ENCODE measurements at regions not wholly inside any gene's neighbourhood (a gene's known extent, or its start where the extent isn't known, plus 50 kb on each side); places are given as distances from the start of the nearest gene placed in this dataset.
"Not testable (repeated sequence)": the region's sequence is repeated elsewhere in the genome, so short reads cannot be mapped to it uniquely, and the experiment has no call there.

DNA sequence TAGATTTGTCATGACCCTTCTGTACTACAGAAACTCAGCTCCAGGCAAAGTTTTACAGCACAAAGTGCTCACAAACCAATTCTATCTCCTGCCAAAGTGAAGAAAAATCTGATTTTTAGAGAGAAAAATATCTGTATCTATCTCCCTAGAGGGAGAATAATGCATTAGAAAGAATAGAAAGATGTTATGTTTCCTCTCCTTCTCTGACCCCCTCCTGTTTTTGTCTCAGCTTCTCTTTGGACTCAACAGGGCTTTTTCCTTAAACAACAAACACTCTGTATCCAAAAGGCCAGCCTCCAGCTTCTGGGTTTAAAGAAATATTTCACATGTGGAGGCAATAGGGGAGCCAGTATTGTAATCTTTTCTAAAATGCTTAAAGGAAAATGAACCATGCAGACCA is 627.4 kb downstream of the REEP3 start:
- DNase-seq = no peak

GRCh38 chr10:64156166-64156565 is 635.0 kb downstream of the REEP3 start:
- no peak for DNase-seq

DNA sequence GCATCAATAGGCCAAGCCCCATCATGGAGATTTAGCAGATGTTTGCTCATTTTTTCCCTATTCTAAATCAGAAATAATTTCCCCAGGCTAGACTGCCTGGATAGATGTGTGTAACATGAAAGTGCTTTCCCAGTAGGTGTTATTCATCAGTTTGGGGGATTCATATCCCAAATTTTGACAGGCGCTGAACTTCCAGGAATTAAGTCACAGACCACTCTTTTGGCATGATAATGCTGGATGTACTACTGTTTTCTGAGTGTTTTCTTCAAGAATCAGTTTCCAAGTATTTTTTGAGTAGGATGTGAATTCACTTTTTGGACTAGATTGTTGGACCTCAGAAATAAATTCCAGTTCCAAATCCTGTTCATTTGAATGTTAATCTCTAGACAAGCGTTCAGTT is 637.4 kb downstream of the REEP3 start:
- no peak for DNase-seq

DNA sequence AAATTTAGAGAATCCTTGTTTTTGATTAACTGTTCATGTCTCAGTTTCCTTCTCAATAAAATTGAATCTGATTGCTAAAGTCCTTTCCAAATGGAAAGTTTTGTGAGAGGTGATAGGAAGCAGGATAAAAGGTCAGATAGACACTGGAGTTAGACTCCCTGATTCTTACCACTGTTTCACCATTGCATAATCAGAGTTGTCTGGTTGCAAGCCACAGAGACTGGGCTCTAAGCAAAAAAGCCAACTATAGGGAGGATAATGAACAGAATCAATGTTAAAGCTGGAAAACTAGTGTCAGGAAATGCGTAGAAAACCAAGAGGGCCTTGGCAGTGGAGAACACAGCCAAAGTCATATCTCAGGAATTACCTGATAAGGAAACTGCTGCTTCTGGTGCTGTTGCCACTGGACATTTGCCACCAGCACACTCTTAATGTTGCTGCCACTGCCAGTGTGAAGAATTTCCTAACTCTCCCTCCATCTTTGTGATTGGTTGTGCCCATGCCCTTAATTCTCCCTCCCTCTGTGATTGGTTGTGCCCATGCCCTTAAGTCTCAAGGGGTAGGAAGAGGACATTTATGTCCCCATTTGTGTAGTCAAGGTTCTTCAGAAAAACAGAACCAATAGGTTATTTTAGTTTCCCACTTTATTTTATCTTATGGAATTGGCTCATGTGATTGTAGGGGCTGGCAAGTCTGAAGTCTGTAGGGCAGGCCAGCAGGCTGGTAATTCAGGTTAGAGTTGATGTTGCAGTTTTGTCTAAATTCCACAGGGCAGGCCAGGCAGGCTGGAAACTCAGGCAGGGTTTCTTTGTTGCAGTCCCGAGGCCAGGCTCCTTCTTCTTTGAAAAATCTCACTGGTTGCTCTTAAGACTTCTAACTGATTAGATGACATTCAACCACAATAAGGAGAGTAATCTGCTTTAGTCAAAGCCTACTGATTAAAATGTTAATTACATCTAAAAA is 639.0 kb downstream of the REEP3 start:
- DNase-seq = no peak

- DNase-seq = no peak
Measured at GRCh38 chr10:64170791-64171190, 649.6 kb downstream of the REEP3 start.

DNA sequence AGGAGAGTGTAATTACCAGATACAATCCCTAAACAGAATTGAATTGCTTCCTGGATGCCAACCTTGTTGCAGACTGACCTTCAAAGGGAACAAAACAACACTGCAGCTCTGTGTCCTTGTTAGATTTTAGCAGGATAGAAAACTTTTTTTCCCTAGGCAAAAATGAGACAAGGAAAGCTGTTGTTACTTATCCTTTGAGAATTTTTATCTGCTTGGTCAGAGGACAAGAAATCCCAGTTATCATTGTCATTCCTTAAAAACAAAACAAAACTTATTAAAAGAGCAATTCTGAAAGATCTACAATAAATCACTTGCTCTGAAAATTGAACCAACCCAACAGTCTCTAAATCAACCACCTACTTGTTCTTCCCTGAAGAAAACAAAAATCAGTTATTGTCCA is 652.6 kb downstream of the REEP3 start:
- DNase-seq = no peak

DNA sequence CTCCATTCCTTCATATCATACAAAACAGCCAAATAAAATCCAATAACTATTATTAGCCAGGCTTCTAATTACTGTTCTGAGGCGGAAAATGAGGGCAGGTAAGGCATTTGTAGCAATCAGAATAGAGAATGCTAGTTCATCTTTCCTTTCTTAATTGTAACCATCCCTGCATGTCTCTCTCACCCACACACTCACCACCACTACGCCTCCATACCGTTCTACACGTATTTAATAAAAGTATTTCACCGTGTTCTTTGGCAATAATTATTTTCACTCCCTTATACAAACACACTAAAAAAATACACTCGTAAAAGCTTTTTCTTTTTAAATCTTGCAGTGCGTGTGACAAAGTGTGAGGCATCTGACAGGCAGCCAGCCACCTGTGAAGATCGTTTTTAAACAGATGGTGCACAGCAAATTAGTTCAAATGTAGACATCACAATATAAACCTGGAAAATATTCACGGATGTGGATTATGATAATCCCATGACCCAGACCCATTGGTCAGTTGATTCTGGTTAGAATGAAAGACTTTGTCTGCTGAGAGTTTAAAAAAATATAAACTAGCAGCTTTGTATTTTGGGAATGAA is 653.6 kb downstream of the REEP3 start:
- DNase-seq = no peak

- no peak for DNase-seq
Measured at GRCh38 chr10:64175271-64175962, 654.2 kb downstream of the REEP3 start.

DNA sequence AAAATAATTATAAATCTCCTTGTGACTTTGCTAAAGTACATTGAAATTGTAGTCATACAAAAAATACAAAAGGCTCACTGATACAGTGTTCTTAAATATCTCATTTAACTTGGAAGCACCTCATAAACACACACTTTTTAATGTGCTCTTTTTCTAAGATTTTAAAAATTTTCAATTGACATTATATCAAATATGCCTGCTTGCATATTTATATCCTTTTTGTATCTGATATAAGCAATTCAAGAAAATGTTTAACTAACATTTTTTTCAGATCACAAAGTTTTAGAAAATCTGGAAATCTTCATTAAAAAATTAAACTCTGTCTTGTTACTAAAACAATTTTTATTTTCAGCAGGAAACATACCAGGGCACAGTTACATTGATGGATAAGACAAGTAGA is 661.5 kb downstream of the REEP3 start:
- DNase-seq = no peak

- no peak for DNase-seq
Measured at GRCh38 chr10:64191286-64191685, 670.1 kb downstream of the REEP3 start.

- no peak for DNase-seq
Measured at GRCh38 chr10:64196638-64197315, 675.6 kb downstream of the REEP3 start.

DNA sequence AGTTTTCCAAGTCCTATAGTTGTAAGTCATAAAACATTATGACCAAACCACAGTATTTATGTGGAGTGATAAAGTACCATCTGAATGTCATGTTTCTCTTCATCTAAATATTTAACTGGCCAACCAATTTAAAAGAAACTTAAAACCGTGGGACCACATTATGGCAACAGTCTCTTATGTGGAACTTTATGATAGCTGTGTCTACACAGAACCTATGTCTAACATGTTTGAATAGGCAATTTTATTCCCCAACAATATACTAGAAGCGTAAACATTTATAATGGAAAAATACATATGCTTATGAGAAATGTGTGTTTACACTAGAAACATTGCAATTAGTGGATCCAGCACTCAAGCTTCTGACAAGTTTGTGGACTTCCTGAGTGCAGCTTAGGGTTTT is 680.7 kb downstream of the REEP3 start:
- DNase-seq = no peak

- not testable (repeated sequence) for DNase-seq
Measured at GRCh38 chr10:64204504-64204903, 683.3 kb downstream of the REEP3 start.

DNA sequence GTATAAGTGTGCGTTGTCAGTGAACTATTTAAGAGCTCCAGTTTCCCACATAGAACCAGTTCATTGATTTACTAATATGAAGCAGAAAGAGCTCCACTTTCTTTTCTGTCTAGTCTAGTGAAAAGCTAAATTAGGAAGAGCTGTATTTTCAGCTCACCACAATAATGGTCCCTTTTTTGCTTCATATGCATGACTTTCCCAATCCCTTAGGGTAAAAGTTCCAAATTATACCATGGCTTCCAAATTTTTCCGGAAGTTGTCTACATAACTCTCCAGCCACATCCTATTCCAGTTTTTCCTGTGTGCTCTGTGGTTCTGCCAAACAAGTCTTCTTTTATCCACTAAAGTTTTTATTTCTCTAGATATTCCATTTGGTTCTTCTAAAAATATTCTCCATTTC is 685.2 kb downstream of the REEP3 start:
- DNase-seq = no peak

GRCh38 chr10:64209561-64209960 is 688.4 kb downstream of the REEP3 start:
- DNase-seq = no peak

GRCh38 chr10:64210211-64210610 is 689.0 kb downstream of the REEP3 start:
- DNase-seq = no peak

DNA sequence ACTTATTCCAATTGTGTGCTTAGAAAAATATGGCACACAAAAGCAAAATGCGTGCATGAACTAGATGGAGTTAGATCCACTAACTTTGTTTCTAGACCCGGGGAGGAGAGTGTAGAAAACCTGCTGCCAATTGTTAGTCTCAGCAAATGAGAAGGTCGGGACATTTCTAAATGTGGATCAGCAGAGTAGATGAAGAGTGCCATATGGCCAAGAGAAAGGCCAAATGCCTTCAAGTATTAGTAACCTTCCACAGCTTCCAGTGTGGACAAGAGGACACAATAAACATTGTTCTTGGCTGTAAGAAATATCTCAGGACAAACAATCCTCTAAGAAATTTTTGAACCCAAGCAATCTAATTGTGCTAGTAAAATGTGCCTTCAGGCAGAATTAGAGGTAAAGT is 690.3 kb downstream of the REEP3 start:
- no peak for DNase-seq

GRCh38 chr10:64215088-64215487 is 693.9 kb downstream of the REEP3 start:
- no peak for DNase-seq

DNA sequence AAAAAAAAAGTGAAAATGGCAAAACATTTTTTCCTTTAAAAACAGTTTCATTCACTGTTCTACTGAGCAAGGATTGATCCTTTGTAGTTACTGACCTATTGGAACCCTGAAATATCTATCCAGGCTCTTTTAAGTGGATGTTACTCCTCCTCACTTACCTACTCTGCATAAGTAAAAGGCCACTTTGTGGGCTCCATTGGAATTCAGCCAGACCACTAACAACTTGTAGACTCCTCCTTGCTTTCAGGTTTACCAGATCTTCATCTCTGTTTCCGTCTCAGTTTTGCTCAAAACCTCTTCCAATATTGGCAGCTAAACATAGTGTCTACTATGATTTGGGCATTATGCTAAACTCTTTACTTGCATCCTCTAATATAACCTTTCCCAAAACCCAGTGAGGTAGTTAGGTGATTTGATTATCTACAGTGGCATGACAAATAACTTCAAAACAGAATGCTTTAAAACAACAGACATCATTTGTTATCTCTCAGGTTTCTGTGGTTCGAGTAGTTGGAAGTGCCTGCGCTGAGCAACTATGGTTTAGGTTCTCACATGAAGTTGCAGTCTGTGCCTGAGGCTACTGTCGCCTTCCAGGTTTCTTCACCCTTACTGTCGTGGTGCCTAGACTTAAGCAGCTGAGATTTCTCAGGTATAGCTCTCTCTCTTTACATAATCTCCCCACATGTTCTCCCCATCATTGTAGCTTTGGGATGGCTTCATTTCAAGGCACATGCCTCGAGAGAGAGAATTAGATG is 698.2 kb downstream of the REEP3 start:
- DNase-seq = no peak

DNA sequence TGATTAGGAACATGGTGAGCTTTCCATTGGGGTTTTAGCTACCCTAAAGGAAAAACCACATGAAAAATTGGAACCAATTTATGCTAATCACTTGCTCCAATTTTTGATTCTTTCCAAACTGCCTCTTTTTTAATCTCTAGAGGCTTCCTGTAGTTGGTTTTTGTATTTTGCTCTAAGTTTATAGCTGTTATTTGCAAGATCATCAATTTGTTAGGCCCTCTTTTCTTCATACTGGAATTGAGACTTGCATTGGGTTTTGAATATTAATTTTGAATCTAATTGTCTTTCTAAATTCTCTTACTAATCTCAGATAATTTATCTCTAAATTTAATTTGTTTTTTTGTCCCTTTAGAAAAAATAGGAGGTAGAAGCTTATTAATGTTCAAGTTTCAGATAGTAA is 713.3 kb downstream of the REEP3 start:
- DNase-seq = no peak

DNA sequence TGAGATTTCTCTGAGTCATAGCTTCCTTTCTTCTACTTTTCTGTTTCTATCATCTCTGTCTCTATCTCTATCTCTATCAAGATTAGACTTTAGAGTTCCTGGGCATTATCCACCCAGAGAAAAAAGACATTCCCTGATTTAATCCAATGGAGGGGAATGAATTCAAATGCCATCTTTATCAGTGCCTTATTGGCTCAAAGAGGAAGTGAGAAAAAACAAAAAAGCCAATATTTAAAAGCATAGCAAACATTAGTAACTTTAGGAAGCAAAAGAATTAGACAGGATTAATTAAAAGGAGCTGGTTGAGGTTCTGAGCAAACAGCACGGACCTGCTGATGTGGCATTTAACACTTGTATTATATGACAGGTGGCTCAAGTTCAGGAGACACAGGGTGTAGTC is 736.5 kb downstream of the REEP3 start:
- no peak for DNase-seq

- DNase-seq = no peak
Measured at GRCh38 chr10:64261092-64261491, 739.9 kb downstream of the REEP3 start.

GRCh38 chr10:64261676-64262075 is 740.5 kb downstream of the REEP3 start:
- DNase-seq = no peak
